MM.1S (cell line): ENCODE measurements at regions not wholly inside any gene's neighbourhood (a gene's known extent, or its start where the extent isn't known, plus 50 kb on each side); places are given as distances from the start of the nearest gene placed in this dataset.

Experiments
- DNase-seq: peaks from one replicate; pipeline ENCODE4 v3.0.0-alpha.2; 2015
- H2AFZ ChIP-seq: fragments of 300-600 bp; sonication (generic); 2 replicates; pipeline ENCODE4 v1.6.0; 2016; ENCODE audit warnings: antibody characterized with exemption, low read length
- H3F3A ChIP-seq: fragments of 300-600 bp; sonication (generic); 2 replicates; pipeline ENCODE4 v1.6.1; 2016; ENCODE audit warnings: mild to moderate bottlenecking, antibody characterized with exemption, low read length, moderate library complexity, mixed read lengths; ENCODE audit not compliant: insufficient read depth
- H3K27ac ChIP-seq: fragments of 300-600 bp; sonication (generic); 2 replicates; pipeline ENCODE4 v1.5.1; 2016; ENCODE audit warnings: mild to moderate bottlenecking, low read length
- H3K27me3 ChIP-seq: fragments of 300-600 bp; sonication (generic); replicated peaks from 2 replicates; pipeline ENCODE4 v1.6.0; 2016; ENCODE audit warnings: low read length; ENCODE audit not compliant: insufficient read depth
- H3K36me3 ChIP-seq: fragments of 300-600 bp; sonication (generic); replicated peaks from 2 replicates; pipeline ENCODE4 v1.6.1; 2016; ENCODE audit warnings: mild to moderate bottlenecking, low read length, mixed read lengths; ENCODE audit not compliant: insufficient read depth
- H3K4me1 ChIP-seq: fragments of 300-600 bp; sonication (generic); 2 replicates; pipeline ENCODE4 v1.6.1; 2016; ENCODE audit warnings: low read length, mixed read lengths
- H3K4me2 ChIP-seq: fragments of 300-600 bp; sonication (generic); 2 replicates; pipeline ENCODE4 v1.6.0; 2016; ENCODE audit warnings: low read depth, low read length
- H3K4me3 ChIP-seq: fragments of 300-600 bp; sonication (generic); 2 replicates; pipeline ENCODE4 v1.5.1; 2016; ENCODE audit warnings: low read length, mixed read lengths
- H3K79me2 ChIP-seq: fragments of 300-600 bp; sonication (generic); 2 replicates; pipeline ENCODE4 v1.6.1; 2016; ENCODE audit warnings: mixed run types, low read length, mixed read lengths
- H3K9ac ChIP-seq: fragments of 300-600 bp; sonication (generic); 2 replicates; pipeline ENCODE4 v1.6.1; 2016; ENCODE audit warnings: low read length, mixed read lengths
- H3K9me2 ChIP-seq: fragments of 300-600 bp; sonication (generic); replicated peaks from 2 replicates; pipeline ENCODE4 v1.6.1; 2016; ENCODE audit warnings: mild to moderate bottlenecking, low read length, mixed read lengths; ENCODE audit not compliant: insufficient read depth
- H3K9me3 ChIP-seq: fragments of 300-600 bp; sonication (generic); replicated peaks from 2 replicates; pipeline ENCODE4 v1.6.1; 2016; ENCODE audit warnings: mild to moderate bottlenecking, low read length, mixed read lengths; ENCODE audit not compliant: insufficient read depth
- H4K20me1 ChIP-seq: fragments of 300-600 bp; sonication (generic); 2 replicates; pipeline ENCODE4 v1.6.1; 2016; ENCODE audit warnings: mild to moderate bottlenecking, low read length, moderate library complexity, mixed read lengths; ENCODE audit not compliant: insufficient read depth
- CTCF ChIP-seq: fragments of 300-600 bp; sonication (generic); IDR thresholded peaks from 2 replicates; pipeline ENCODE4 v1.5.1; 2016; ENCODE audit warnings: antibody characterized with exemption, low read length, mixed read lengths
- EZH2 ChIP-seq: fragments of 300-600 bp; sonication (generic); optimal IDR thresholded peaks from 2 replicates; pipeline ENCODE3; 2017; ENCODE audit warnings: low read depth, mild to moderate bottlenecking, antibody characterized with exemption, low read length, mixed read lengths
- EZH2phosphoT487 ChIP-seq: fragments of 300-600 bp; sonication (generic); IDR thresholded peaks from 2 replicates; pipeline ENCODE4 v1.6.1; 2018; ENCODE audit warnings: antibody characterized with exemption, low read length

- no peaks in the 10 kb centered on the region for H3K9me2 ChIP-seq
- DNase-seq, result no peak
These were observed 88.3 kb upstream of the MSX1 start for GRCh38 chr4:4771160-4771559.

GRCh38 chr4:4770610-4771009, 88.9 kb upstream of the MSX1 start:
- Histone ChIP-seq H4K20me1 (no peaks in the 10 kb centered on the region), H3K27me3 (no peaks in the 10 kb centered on the region), H3K9ac (no peak overlapping the region), H3K79me2 (no peaks in the 10 kb centered on the region), H3K4me3 (no peak overlapping the region), H3K27ac (no peak overlapping the region), H3K9me3 (no peaks in the 10 kb centered on the region), H2AFZ (no peak overlapping the region), H3F3A (no peaks in the 10 kb centered on the region), H3K9me2 (no peaks in the 10 kb centered on the region), H3K4me2 (no peak overlapping the region), H3K4me1 (no peaks in the 10 kb centered on the region), H3K36me3 (no peaks in the 10 kb centered on the region)
- DNase-seq, result no peak
- no peak for TF ChIP-seq CTCF
- TF ChIP-seq EZH2, result no peak
- TF ChIP-seq EZH2phosphoT487, result no peak

More at GRCh38 chr4:4771160-4771559, 88.3 kb upstream of the MSX1 start:
- H2AFZ ChIP-seq, result no peak overlapping the region
- H3K9ac ChIP-seq, result no peak overlapping the region
- H3K27me3 ChIP-seq, result no peaks in the 10 kb centered on the region
- H3K4me2 ChIP-seq, result no peak overlapping the region
- no peaks in the 10 kb centered on the region for H3K36me3 ChIP-seq
- no peaks in the 10 kb centered on the region for H3K4me1 ChIP-seq
- no peaks in the 10 kb centered on the region for H3K9me3 ChIP-seq
- no peaks in the 10 kb centered on the region for H3K79me2 ChIP-seq
- H4K20me1 ChIP-seq, result no peaks in the 10 kb centered on the region
- no peak overlapping the region for H3K4me3 ChIP-seq
- TF ChIP-seq EZH2phosphoT487 (no peak), CTCF (no peak), EZH2 (no peak)
- H3K27ac ChIP-seq, result no peak overlapping the region
- H3F3A ChIP-seq, result no peaks in the 10 kb centered on the region

- Histone ChIP-seq H3K27ac (no peak overlapping the region), H2AFZ (no peak overlapping the region), H3K36me3 (no peaks in the 10 kb centered on the region), H3K4me2 (no peak overlapping the region), H4K20me1 (no peaks in the 10 kb centered on the region), H3F3A (no peaks in the 10 kb centered on the region), H3K9me2 (no peaks in the 10 kb centered on the region), H3K4me3 (no peak overlapping the region), H3K79me2 (no peaks in the 10 kb centered on the region), H3K9me3 (no peaks in the 10 kb centered on the region), H3K4me1 (no peaks in the 10 kb centered on the region), H3K9ac (no peak overlapping the region), H3K27me3 (no peaks in the 10 kb centered on the region)
- no peak for TF ChIP-seq CTCF
- no peak for TF ChIP-seq EZH2phosphoT487
- no peak for TF ChIP-seq EZH2
- no peak for DNase-seq
These were observed 92.9 kb upstream of the MSX1 start for GRCh38 chr4:4766564-4766963.
